Endodermal cell (in vitro differentiated cells): ENCODE measurements at regions not wholly inside any gene's neighbourhood (a gene's known extent, or its start where the extent isn't known, plus 50 kb on each side); places are given as distances from the start of the nearest gene placed in this dataset.

Source experiments
- DNase-seq: peaks from one replicate; pipeline ENCODE4 v3.0.0-alpha.2; 2017
- H3K27ac ChIP-seq: 2 replicates; pipeline ENCODE4 v1.5.1; 2013; ENCODE audit warnings: mild to moderate bottlenecking, low read depth, low read length, moderate library complexity
- H3K27me3 ChIP-seq: 2 replicates; pipeline ENCODE4 v1.6.1; 2013; ENCODE audit warnings: mild to moderate bottlenecking, low read length, moderate library complexity; ENCODE audit not compliant: insufficient read depth, control insufficient read depth, poor library complexity, severe bottlenecking
- H3K36me3 ChIP-seq: 2 replicates; pipeline ENCODE4 v1.7.0; 2013; ENCODE audit warnings: mild to moderate bottlenecking, low read length, moderate library complexity; ENCODE audit not compliant: control insufficient read depth, insufficient read depth
- H3K4me1 ChIP-seq: one replicate; pipeline ENCODE4 v1.7.0; 2013; ENCODE audit warnings: low read length; ENCODE audit not compliant: control insufficient read depth, insufficient read depth
- H3K4me3 ChIP-seq: 2 replicates; pipeline ENCODE4 v1.5.1; 2013; ENCODE audit warnings: mild to moderate bottlenecking, low read length, moderate library complexity
- H3K9ac ChIP-seq: 2 replicates; pipeline ENCODE4 v1.6.1; 2013; ENCODE audit warnings: mild to moderate bottlenecking, low read length, moderate library complexity; ENCODE audit not compliant: poor library complexity, severe bottlenecking; ENCODE audit errors: extremely low read depth
- H3K9me3 ChIP-seq: 2 replicates; pipeline ENCODE4 v1.6.1; 2013; ENCODE audit warnings: mild to moderate bottlenecking, low read length, moderate library complexity; ENCODE audit not compliant: control insufficient read depth
- H3K27ac Mint-ChIP-seq: 2 replicates; pipeline ENCODE4 v1.8.0; 2020; ENCODE audit warnings: mixed read lengths
- H3K27me3 Mint-ChIP-seq: 2 replicates; pipeline ENCODE4 v1.8.0; 2021; ENCODE audit warnings: mild to moderate bottlenecking, mixed read lengths; ENCODE audit not compliant: insufficient read depth
- H3K36me3 Mint-ChIP-seq: 2 replicates; pipeline ENCODE4 v1.8.0; 2020; ENCODE audit warnings: low read depth, mixed read lengths
- H3K4me1 Mint-ChIP-seq: 2 replicates; pipeline ENCODE4 v1.8.0; 2020; ENCODE audit warnings: mixed read lengths
- H3K4me3 Mint-ChIP-seq: 2 replicates; pipeline ENCODE4 v1.8.0; 2020; ENCODE audit warnings: mild to moderate bottlenecking, moderate library complexity, mixed read lengths
- H3K9me3 Mint-ChIP-seq: 2 replicates; pipeline ENCODE4 v1.8.0; 2020; ENCODE audit warnings: mild to moderate bottlenecking, mixed read lengths
- WGBS, 2 experiments: methylation state at CpG; one replicate each; pipeline versions ENCODE4 v1.1.5 to v1.1.7; 2013; ENCODE audit warnings: missing lambda C conversion rate in 2 of 2, mixed read lengths in 1 of 2; ENCODE audit not compliant: insufficient coverage in 1 of 2, insufficient read length in 1 of 2; 5-methylcytosine and 5-hydroxymethylcytosine counted together
- TF ChIP-seq, protein P1 (sequence below): fragments of 200-600 bp; sonication (generic); conservative IDR thresholded peaks from 2 replicates; pipeline ENCODE4 v1.5.0; 2021; ENCODE audit warnings: antibody characterized with exemption, mild to moderate bottlenecking

DNA sequence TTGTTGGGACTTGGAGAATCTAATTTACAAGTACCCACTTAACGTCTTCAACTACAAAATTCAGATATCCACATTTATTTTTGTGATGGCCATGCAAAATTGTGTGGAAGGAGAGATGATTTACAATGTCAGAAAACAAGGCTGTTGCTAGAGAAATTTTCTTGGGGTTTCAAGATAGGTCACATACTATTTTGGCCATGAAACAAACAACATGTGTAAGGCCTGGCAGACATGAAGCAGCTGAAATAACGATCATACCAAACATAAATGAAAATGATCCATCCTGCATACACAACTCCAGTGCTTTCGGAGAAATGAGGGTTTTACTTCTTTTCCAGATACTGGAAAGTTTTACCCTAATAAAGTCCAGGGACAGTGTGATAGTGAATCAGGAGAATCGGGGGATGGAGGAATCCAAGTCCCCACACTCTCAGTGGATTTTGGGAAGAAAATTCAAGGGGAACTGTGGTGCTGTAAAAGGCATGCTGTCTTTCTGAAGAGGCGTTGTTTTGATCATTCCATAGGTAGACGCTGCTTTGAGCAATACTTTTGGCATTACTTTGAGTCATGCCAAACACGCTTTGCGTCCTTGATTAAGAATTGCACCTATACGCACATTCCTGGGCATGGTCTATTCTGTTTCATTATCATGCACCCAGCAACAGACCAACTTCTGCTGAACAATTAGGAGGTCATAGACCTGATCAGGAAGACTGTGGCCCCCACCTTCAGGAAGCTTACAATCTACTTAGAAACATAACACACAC, 79.4 kb downstream of the POU3F3 start:
- no peak overlapping the region for H3K27ac Mint-ChIP-seq
- Histone ChIP-seq H3K4me1 (no peaks in the 10 kb centered on the region), H3K36me3 (no peaks in the 10 kb centered on the region), H3K27me3 (no peaks in the 10 kb centered on the region), H3K9ac (no peak overlapping the region), H3K27ac (no peak overlapping the region), H3K4me3 (no peak overlapping the region), H3K9me3 (no peaks in the 10 kb centered on the region)
- WGBS, 2 experiments: 90 to 95% methylated on average over 8 of the region's 9 CpGs
- no peaks in the 10 kb centered on the region for H3K27me3 Mint-ChIP-seq
- H3K4me3 Mint-ChIP-seq: no peak overlapping the region
- no peaks in the 10 kb centered on the region for H3K36me3 Mint-ChIP-seq
- TF ChIP-seq, protein P1, sequence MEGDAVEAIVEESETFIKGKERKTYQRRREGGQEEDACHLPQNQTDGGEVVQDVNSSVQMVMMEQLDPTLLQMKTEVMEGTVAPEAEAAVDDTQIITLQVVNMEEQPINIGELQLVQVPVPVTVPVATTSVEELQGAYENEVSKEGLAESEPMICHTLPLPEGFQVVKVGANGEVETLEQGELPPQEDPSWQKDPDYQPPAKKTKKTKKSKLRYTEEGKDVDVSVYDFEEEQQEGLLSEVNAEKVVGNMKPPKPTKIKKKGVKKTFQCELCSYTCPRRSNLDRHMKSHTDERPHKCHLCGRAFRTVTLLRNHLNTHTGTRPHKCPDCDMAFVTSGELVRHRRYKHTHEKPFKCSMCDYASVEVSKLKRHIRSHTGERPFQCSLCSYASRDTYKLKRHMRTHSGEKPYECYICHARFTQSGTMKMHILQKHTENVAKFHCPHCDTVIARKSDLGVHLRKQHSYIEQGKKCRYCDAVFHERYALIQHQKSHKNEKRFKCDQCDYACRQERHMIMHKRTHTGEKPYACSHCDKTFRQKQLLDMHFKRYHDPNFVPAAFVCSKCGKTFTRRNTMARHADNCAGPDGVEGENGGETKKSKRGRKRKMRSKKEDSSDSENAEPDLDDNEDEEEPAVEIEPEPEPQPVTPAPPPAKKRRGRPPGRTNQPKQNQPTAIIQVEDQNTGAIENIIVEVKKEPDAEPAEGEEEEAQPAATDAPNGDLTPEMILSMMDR: no peak
- no peak for DNase-seq
- H3K4me1 Mint-ChIP-seq: peaks cover 2% of the 10 kb centered on the region
- no peaks in the 10 kb centered on the region for H3K9me3 Mint-ChIP-seq

DNA sequence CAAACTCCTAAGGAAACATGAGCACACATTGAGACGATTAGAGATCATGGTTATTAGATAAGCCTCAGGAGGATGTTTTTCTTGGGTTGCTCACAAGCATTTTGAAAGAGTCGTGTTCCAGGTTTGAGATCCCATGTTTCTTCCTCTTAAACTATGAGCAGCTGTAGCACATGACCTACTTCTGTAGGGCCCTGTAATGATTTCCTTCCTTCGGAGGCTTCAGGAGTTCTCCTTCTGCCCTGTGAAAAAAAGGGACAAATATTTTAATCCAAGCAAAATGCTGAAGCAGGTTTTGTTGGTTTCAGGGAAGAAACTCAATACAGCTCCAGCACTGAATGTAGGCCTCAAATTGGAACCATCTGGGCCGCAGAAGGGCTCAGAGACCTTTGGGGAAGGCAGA, 82.6 kb downstream of the POU3F3 start:
- WGBS, 2 experiments: 86 to 90% methylated on average over 2 to 4 of the region's 4 CpGs
- H3K9me3 ChIP-seq: no peaks in the 10 kb centered on the region
- no peak overlapping the region for H3K4me3 Mint-ChIP-seq
- H3K36me3 ChIP-seq: no peaks in the 10 kb centered on the region
- H3K27ac ChIP-seq: no peak overlapping the region
- H3K36me3 Mint-ChIP-seq: no peaks in the 10 kb centered on the region
- no peak for DNase-seq
- peaks cover 10% of the 10 kb centered on the region for H3K4me1 Mint-ChIP-seq
- H3K9me3 Mint-ChIP-seq: no peaks in the 10 kb centered on the region
- no peak overlapping the region for H3K9ac ChIP-seq
- no peak overlapping the region for H3K4me3 ChIP-seq
- no peaks in the 10 kb centered on the region for H3K27me3 Mint-ChIP-seq
- no peak overlapping the region for H3K27ac Mint-ChIP-seq
- no peaks in the 10 kb centered on the region for H3K27me3 ChIP-seq
- no peaks in the 10 kb centered on the region for H3K4me1 ChIP-seq
- TF ChIP-seq, protein P1: no peak

DNA sequence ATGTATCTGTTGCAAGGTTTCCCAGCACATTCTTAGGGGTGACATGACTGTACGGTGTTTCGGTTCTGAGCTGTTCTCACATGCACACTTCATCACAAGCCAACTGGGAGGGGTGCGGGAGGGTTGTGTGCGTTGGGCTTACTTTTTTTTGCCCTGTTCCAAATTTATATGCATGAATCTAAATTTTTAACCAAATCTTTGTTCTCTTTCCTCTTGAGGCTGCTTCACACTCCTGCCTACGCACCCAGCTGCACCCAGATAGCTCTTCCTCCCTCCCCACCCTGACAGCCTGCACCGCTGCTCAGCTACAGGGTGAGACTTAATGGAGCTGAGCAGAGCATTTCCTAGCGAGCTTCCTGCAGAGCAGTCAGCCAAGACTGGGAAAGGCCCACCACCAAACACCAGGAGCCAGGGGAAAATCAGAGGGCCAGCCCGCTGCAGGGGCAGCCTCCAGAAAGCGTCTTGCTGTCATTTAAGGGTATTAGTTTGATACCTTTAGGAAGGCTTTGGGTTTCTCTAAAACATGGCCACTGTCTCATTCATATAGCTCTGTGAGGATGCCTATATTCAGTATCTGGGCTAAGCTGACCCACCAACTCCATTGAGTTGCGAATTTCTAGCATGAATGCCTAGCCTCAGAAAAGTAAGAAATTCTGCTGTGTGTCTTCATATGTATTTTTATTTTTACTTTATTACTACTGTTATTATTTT, 84.5 kb downstream of the POU3F3 start:
- Mint-ChIP-seq H3K9me3 (no peaks in the 10 kb centered on the region), H3K4me1 (peaks cover 10% of the 10 kb centered on the region)
- DNase-seq: no peak

More for the DNA sequence above, 84.5 kb downstream of the POU3F3 start:
- Histone ChIP-seq H3K9me3 (no peaks in the 10 kb centered on the region), H3K27ac (no peak overlapping the region), H3K9ac (no peak overlapping the region), H3K4me3 (no peak overlapping the region), H3K36me3 (no peaks in the 10 kb centered on the region), H3K4me1 (no peaks in the 10 kb centered on the region), H3K27me3 (no peaks in the 10 kb centered on the region)
- whole genome bisulfite sequencing, 2 experiments: 90 to 94% methylated on average over 7 to 10 of the region's 10 CpGs
- TF ChIP-seq, protein P1: no peak
- H3K27me3 Mint-ChIP-seq: no peaks in the 10 kb centered on the region
- no peak overlapping the region for H3K27ac Mint-ChIP-seq
- no peak overlapping the region for H3K4me3 Mint-ChIP-seq
- no peaks in the 10 kb centered on the region for H3K36me3 Mint-ChIP-seq
